OCI-LY7 (cell line): ENCODE measurements at regions not wholly inside any gene's neighbourhood (a gene's known extent, or its start where the extent isn't known, plus 50 kb on each side); places are given as distances from the start of the nearest gene placed in this dataset.

ENCODE experiments used
- CTCF ChIP-seq: fragments of 200-600 bp; sonication (generic); conservative IDR thresholded peaks from 2 replicates; pipeline ENCODE4 v1.5.1; 2014; ENCODE audit warnings: mild to moderate bottlenecking, antibody characterized with exemption, low read length, moderate library complexity, mixed read lengths
- EZH2phosphoT487 ChIP-seq: fragments of 200-600 bp; sonication (generic); IDR thresholded peaks from 2 replicates; pipeline ENCODE4 v1.6.1; 2018; ENCODE audit warnings: low read depth, borderline replicate concordance, mild to moderate bottlenecking, mixed run types, antibody characterized with exemption, low read length, moderate library complexity, mixed read lengths

GRCh38 chr2:37770797-37771196, 99.4 kb upstream of the CDC42EP3 start:
- no peak for TF ChIP-seq CTCF
- TF ChIP-seq EZH2phosphoT487: no peak
